NCI-H748 (cell line): ENCODE measurements at regions not wholly inside any gene's neighbourhood (a gene's known extent, or its start where the extent isn't known, plus 50 kb on each side); places are given as distances from the start of the nearest gene placed in this dataset.
"Not testable (repeated sequence)": the region's sequence is repeated elsewhere in the genome, so short reads cannot be mapped to it uniquely, and the experiment has no call there.

Experiments
- DNase-seq: peaks from one replicate; lab custom pipeline; 2025; ENCODE audit not compliant: unreplicated experiment; lab: John Stamatoyannopoulos, UW

DNA sequence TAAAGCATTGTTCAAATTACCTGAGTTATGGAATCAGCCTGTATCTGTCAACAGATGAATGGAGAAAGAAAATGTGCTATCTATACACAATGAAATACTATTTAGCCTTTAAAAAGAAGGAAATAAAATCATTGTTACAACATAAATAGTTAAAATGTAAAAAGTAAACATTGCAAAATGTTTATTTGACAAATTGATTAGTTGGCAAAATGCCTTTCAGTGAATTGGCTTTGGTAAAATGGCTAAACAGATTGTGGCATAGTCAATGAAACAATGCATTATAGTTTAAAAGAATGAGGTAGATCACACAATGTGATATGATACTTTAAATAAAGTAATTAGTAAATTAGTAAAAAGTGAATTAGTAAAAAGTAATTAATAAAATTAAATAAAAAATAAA, 204.8 kb upstream of the MAGI2 start:
- peak; percentile 18 for DNase-seq

DNA sequence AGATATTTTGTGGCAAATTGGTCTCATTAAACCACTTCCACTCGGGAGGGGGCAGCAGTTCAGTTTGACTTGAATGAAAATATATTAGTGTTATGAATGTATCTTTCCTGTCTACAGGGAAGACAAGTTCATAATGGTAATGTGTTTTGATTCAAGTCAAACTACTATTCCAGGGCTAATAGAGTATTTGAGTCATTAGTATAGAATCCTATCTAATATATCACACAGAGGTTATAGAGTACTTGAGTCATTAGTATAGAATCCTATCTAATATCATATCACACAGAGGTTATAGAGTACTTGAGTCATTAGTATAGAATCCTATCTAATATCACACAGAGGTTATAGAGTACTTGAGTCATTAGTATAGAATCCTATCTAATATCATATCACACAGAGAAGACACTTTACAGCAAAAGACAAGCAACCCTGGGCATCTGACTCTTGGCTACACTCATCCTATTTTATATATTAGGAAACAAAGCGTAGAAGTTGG, 199.7 kb upstream of the MAGI2 start:
- DNase-seq, result no peak

DNA sequence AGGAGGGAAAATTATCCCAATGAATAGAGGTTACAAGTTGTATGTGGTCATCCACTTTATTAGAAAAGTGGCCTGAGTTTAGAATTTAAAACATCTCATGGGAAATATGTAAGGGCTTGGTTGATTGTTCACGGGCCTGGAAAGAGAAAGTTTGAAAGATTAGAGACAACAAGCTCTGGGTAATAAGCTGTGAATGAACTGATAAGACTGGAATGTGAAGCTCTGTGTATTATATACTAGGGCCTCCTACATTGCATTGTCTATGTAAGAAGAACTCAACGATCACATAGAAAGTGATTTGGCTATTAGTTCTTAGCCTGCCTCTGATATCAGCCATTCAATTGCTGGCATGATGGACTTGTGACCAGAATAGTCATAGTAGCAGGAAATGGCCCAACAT, 199.2 kb upstream of the MAGI2 start:
- no peak for DNase-seq

DNA sequence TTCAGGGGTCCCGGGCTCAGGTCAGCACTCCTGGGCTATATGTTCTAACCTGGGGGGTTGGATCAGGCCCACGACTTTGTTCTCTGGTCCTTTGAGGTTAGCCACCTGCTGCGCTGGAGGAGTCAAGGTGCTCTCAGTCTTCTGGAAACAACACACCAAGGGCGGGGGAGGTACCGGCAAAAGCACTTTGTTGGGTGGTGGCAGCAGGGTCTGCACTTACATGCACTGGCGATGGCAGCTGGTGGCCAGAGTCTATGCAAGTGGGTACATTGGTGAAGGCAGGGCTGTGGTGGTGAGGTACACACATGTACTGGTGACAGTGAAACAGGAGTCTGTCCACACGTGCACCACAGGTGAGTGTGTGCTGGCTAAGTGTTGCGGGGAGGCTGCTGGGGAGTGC, 194.2 kb upstream of the MAGI2 start:
- DNase-seq, result no peak

DNA sequence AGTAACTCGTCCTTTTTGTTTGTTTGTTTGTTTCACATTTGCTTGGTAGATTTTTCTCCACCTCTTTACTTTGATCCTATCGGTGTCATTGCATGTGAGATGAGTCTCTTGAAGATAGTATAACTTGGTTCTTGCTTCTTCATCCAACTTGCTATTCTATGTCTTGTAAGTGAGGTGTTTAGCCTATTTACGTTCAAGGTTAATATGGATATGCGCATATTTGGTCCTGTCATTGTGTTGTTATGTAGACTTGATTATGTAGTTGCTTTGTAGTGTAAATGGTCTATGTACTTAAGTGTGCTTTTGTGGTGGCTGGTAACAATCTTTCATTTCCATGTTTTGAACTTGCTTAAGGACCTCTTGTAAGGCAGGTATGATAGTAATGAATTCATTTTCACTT, 192.8 kb upstream of the MAGI2 start:
- DNase-seq, result no peak

DNA sequence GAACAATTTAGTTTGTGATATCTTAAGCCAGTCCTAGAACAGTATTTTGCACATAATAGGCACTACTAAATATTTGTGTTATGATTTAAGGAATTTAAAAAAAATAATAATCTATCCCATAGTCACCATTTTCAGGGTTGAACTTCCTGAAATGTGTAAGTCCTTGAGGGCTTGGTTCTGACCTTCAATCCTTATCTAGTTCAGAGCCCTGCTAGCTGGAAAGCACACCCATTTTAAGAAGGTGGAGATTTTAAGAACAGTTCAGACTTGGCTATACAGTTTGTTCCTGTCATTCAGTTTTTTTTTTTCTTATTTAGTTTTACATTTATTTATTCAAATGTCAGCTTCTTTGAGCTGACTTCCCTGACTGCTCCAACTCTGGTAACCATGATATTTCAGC, 183.4 kb upstream of the MAGI2 start:
- no peak for DNase-seq

DNA sequence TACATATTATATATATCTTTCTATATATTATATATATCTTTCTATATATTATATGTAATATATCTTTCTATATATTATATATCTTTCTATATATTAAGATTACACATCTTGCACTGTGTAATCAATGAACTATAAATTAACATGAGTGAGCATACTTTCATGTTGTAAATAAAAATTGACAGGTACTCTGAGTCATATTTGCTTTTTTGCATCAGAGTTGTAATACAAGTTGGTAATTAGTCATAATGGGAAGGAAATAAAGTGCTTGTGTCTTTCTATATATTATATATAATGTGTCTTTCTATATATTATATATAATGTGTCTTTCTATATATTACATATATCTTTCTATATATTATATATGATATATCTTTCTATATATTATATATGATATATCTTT, 172.5 kb upstream of the MAGI2 start:
- not testable (repeated sequence) for DNase-seq

DNA sequence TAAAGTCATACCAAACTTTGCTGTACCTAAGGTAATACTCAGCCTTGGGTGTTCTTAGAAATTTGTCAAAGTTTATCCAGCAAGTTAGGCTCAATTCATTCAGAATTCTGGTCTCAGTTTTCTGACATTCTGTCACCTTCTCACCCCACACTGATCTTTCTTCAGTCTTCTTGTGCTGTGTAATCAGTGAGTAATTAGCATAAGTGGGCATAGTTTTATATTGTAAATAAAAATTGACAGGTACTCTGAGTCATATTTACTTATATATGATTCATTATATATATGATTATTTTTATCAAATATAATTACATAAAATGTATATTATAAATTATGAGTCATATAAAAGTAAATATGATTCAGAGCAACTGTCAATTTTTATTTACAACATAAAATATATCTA, 170.9 kb upstream of the MAGI2 start:
- no peak for DNase-seq

DNA sequence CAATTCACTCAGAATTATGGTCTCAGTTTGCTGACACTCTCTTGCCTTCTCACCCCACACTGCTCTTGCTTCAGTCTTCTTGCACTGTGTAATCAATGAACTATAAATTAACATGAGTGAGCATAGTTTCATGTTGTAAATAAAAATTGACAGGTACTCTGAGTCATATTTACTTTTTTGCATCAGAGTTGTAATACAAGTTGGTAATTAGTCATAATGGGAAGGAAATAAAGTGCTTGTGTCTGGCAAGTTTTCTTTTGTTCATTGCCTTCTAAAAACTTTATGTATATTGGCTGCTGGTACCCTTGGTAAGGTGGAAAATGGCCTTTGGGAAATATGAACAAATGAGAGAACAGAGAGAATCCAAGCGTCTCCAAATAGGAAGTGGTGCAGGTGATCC, 169.3 kb upstream of the MAGI2 start:
- DNase-seq, result no peak

DNA sequence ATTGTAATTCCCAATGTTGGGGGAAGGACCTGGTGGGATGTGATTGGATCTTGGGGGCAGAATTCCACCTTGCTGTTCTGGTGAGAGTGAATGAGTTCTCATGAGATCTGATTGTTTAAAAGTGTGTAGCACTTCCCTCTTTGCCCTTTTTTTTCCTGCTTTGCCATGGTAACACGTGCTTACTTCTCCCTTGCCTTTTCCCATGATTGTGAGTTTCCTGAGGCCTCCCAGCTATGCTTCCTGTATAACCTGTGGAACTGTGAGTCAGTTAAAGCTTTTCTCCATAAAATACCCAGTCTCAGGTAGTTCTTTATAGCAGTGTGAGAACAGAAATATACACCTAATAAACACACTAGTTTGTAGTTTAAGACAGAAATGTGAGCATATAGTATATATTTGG, 166.8 kb upstream of the MAGI2 start:
- DNase-seq, result no peak

DNA sequence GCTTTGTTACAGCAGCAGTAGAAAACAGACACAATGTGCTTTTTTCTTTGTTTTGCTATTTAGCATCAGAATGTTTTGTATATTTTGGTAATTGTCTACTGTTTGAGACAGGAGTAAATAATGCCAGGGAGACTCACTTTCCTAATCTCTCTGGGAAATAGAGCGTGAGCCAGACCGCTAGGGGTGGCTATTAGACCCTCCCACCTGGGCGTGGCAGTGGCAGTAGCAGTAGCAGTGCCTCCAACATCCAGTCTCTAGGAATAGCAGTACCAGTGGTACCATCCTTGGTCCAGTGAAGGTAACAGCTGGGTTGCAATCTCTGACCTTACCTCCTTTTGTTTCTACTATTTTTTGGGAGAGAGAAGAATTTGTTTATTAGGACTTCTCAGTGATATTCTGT, 165.7 kb upstream of the MAGI2 start:
- DNase-seq, result no peak

DNA sequence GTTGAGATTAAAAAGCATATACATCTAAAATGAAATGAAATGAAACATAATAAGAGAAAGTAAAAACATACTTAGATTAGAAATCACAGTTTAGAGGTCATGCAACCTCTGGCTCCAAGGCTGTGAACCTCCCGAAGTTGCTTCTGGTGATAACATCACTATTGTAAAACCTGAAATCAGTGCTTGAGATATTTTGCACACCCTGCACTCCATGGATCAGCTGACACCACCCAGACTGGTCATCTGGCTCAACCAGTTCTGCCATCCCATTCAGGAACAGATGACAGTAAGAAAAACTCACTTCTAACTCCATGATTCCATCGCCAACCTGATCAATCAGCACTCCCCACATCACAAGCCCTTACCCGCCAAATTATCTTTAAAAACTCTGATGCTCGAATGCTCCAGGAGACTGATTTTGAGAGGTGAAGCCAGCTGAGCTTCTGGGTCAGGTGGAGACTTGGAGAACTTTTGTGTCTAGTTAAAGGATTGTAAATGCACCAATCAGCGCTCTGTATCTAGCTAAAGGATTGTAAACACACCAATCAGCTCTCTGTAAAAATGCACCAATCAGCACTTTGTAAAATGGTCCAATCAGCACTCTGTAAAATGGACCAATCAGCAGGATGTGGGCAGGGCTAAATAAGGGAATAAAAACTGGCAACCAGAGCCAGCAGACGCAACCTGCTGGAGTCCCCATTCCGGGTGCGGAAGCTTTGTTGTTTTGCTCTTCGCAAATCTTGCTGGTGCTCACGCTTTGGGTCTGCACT, 162.6 kb upstream of the MAGI2 start:
- no peak for DNase-seq

DNA sequence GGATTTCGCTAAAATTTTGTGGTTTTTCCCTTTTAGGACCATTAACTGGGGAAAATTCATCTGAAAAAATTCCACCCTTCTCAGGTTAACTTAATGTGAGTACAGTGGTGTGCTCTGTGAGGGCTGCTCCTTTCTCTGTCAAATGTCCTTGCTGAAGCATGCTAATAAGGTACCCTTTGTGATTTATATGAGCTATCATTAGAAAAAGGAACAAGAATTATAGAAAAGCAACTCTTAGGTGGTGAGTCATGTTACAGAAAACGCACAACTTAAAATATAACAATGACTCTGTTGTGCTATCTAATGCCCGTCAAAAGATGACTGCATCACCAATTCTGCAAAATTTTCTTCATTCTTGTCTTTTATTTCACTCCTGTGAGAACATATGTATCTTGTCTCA, 162.0 kb upstream of the MAGI2 start:
- DNase-seq, result no peak

DNA sequence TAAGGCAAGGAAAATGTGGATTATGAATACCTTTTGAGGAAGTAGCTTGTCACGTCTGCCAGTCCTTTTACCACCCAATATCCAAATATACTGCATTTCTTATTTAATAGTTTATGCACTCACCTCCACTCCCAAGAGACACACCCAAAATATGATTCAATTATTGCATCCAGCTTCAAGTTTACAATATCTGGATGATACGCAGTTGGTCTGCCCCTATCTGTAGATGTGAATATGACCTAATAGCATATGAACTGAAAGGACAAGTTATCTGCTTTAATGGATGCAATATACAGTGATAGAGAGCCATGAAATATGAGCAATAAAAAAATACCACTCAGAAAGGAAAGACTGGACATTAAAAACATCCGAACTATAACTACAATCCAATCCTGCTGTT, 159.4 kb upstream of the MAGI2 start:
- DNase-seq, result no peak

DNA sequence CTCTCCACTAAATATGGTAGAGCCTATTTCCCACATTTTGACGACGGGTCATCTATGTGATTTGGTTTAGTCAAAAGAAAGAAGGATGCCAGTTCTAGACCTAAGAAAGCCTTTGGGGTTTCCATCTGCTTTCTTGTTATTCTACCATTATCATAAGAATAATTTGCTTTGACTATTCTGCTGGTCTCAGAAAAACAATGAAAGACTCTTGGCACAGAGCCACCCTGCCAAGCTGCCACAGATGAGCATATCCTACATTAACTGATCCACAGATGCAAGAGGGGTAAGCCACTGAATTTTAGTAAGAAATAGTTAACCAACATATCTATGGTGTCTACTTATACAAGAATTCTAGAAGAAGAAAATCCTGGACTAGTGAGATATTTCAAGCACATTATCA, 158.6 kb upstream of the MAGI2 start:
- peak; percentile 54 for DNase-seq

DNA sequence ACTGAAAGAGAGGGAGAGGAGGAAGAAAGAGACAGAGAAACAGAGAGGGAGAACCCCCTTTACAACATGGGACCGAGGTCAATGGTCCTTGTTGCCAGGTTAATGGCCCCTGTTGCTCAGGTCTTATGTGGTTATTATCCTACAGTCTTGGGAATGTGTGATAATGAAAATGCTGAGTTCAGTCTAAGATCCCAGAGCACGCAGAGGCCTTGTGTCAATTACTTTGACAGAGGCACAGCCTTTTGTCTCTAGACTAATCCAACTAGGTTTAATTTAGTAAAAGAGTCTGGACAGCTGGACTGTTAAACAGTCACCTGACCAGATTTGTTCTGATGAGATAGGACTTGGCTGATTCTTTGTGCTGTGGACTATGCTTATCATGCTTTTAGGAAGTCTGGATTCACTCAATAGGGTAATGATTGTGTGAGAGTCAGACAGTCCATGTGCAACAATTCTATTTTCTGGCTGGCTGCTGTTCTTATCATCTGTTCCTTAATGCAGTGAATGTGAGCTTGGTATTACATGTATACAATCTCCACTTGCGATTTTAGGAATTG, 157.4 kb upstream of the MAGI2 start:
- no peak for DNase-seq

DNA sequence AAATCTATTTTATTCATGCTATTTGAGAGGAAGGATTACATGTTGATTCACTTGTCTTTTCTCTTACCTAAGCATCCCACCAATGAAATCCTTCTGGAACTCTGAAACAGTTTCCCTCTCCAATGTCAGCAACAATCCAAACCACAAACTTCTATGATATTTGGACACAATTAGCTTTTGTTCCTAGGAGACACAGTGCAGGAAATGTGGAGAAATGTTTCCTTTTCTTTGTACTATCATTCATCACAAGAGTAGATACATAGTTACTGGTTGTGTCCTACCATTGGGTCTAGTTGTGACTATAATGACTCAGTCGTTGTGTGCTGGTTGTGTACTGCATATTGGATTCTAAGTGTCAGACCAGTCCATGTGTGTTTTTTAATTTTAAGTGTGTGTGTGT, 156.8 kb upstream of the MAGI2 start:
- DNase-seq, result no peak

DNA sequence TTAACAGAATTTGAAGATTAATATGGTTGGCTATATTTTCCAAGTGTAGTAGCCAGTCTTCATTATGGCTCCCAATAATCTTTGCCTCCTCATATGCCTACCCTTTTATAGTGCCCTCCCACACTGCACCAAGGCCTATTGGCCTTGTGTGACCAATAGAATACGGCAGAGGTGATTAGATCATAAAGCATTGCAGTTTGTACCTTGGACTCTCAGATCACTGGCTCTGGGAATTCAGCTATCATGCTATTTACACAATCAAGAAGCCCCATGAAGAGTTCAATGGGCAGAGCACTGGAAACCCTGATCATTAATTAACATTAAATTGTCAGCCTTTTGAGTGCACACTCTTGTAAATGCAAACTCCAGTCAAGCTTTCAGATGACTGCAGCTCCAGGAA, 154.5 kb upstream of the MAGI2 start:
- DNase-seq, result peak; percentile 64

DNA sequence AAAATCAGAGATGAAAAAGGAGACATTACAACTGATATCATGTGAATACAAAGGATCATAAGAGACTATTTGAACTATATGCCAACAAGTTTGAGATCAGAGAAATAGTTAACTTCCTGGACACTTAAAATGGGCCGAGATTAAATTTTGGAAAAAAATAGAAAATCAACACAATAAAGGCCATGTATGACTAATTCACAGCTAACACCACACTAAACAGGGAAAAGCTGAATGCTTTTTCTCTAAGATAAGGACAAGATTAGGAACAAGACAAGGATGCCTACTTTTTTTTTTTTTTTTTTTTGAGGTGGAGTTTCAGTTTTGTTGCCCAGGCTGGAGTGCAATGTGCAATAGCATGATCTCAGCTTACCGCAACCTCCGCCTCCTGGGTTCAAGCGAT, 151.4 kb upstream of the MAGI2 start:
- DNase-seq, result no peak

DNA sequence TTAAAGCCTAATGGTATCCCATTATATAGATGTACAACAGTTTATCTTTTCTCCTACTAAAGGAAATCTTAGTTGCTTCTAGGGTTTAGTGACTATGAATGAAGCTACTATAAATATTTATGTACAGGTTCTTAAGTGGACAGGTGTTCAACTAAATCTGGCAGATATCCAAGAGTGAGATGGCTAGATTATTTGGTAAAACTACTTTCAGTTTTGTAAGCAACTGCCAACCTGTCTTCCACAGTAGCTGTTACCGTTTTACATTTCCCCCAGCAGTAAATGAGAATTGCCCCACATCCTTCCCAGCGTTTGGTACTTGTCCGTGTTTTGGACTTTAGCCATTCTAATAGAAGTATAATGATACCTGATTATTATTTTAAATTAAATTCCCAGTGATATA, 144.9 kb upstream of the MAGI2 start:
- DNase-seq, result peak; percentile 93

DNA sequence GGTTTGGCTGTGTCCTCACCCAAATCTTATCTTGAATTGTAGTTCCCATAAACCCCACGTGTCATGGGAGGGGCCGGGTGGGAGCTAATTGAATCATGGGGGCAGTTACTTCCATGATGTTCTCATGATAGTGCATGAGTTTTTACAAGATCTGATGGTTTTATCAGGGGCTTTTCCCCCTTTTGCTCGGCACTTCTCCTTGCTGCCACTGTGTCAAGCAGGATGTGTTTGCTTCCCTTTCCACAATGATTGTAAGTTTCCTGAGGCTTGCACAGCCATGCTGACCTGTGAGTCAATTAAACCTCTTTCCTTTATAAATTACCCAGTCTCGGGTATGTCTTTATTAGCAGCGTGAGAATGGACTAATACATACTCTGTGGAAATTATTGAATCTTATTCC, 141.2 kb upstream of the MAGI2 start:
- DNase-seq, result not testable (repeated sequence)

DNA sequence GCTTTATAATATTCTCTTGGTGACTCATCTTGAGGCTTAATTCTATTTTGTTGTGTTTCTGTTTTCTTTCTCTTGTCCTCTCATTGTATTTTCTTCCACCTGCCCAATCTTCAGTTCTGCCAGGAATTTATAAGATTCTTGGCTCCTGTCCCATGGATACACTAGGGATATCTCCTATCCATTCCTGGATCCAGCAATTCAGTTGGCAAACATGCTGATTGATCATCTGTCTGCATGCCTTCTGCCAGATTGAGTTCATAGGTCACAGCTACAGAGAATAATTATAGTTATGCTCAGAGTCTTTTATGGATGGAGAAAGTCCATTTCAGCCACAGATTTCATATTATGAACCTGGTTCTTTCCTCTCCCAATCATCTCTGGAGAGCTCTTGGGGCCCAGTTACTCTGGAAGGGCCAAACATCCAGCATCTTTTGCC, 140.4 kb upstream of the MAGI2 start:
- peak; percentile 84 for DNase-seq
